ENCODE measurements at regions not wholly inside any gene's neighbourhood (a gene's known extent, or its start where the extent isn't known, plus 50 kb on each side); places are given as distances from the start of the nearest gene placed in this dataset.

- H3K36me3 Mint-ChIP-seq (ENCODE audit: low read depth): no peaks in the 10 kb centered on the region
- no peaks in the 10 kb centered on the region for H3K9me3 Mint-ChIP-seq (ENCODE audit: low read depth)
- peaks cover 7% of the 10 kb centered on the region for H3K4me1 Mint-ChIP-seq (ENCODE audit: low read depth)
- TF ChIP-seq CTCF (IDR thresholded peaks at IDR 0.05): no peak
- H3K27me3 Mint-ChIP-seq (ENCODE audit: low read depth): no peaks in the 10 kb centered on the region
- no peak for DNase-seq (ENCODE audit: low spot score)
- no peak overlapping the region for H3K27ac Mint-ChIP-seq (ENCODE audit: unreplicated experiment)
- no peak overlapping the region for H3K4me3 Mint-ChIP-seq (ENCODE audit: unreplicated experiment)
These were observed 283.2 kb upstream of the CLINT1 start for GRCh38 chr5:158142156-158142555.

- H3K4me1 Mint-ChIP-seq (ENCODE audit: low read depth): peaks cover 7% of the 10 kb centered on the region
- no peaks in the 10 kb centered on the region for H3K36me3 Mint-ChIP-seq (ENCODE audit: low read depth)
- H3K9me3 Mint-ChIP-seq (ENCODE audit: low read depth): no peaks in the 10 kb centered on the region
- DNase-seq (ENCODE audit: low spot score): no peak
- no peaks in the 10 kb centered on the region for H3K27me3 Mint-ChIP-seq (ENCODE audit: low read depth)
- no peak overlapping the region for H3K27ac Mint-ChIP-seq (ENCODE audit: unreplicated experiment)
- no peak for TF ChIP-seq CTCF (IDR thresholded peaks at IDR 0.05)
- no peak overlapping the region for H3K4me3 Mint-ChIP-seq (ENCODE audit: unreplicated experiment)
These were observed 281.3 kb upstream of the CLINT1 start for GRCh38 chr5:158140120-158140731.

GRCh38 chr5:158139161-158139560, 280.2 kb upstream of the CLINT1 start:
- Mint-ChIP-seq H3K9me3 (ENCODE audit: low read depth) (no peaks in the 10 kb centered on the region), H3K4me1 (ENCODE audit: low read depth) (peaks cover 7% of the 10 kb centered on the region), H3K27ac (ENCODE audit: unreplicated experiment) (no peak overlapping the region), H3K4me3 (ENCODE audit: unreplicated experiment) (no peak overlapping the region), H3K27me3 (ENCODE audit: low read depth) (no peaks in the 10 kb centered on the region), H3K36me3 (ENCODE audit: low read depth) (no peaks in the 10 kb centered on the region)
- TF ChIP-seq CTCF (IDR thresholded peaks at IDR 0.05): no peak
- DNase-seq (ENCODE audit: low spot score): no peak

- H3K27ac Mint-ChIP-seq (ENCODE audit: unreplicated experiment): no peak overlapping the region
- H3K4me1 Mint-ChIP-seq (ENCODE audit: low read depth): peaks cover 14% of the 10 kb centered on the region
- no peak for DNase-seq (ENCODE audit: low spot score)
- no peak for TF ChIP-seq CTCF (IDR thresholded peaks at IDR 0.05)
- no peaks in the 10 kb centered on the region for H3K9me3 Mint-ChIP-seq (ENCODE audit: low read depth)
- H3K27me3 Mint-ChIP-seq (ENCODE audit: low read depth): no peaks in the 10 kb centered on the region
- H3K4me3 Mint-ChIP-seq (ENCODE audit: unreplicated experiment): no peak overlapping the region
- no peaks in the 10 kb centered on the region for H3K36me3 Mint-ChIP-seq (ENCODE audit: low read depth)
These were observed 276.8 kb upstream of the CLINT1 start for GRCh38 chr5:158135682-158136179.

GRCh38 chr5:158133369-158133768, 274.4 kb upstream of the CLINT1 start:
- no peaks in the 10 kb centered on the region for H3K27me3 Mint-ChIP-seq (ENCODE audit: low read depth)
- DNase-seq (ENCODE audit: low spot score): no peak
- no peak for TF ChIP-seq CTCF (IDR thresholded peaks at IDR 0.05)
- H3K9me3 Mint-ChIP-seq (ENCODE audit: low read depth): no peaks in the 10 kb centered on the region
- H3K36me3 Mint-ChIP-seq (ENCODE audit: low read depth): no peaks in the 10 kb centered on the region
- H3K4me1 Mint-ChIP-seq (ENCODE audit: low read depth): peaks cover 7% of the 10 kb centered on the region
- H3K4me3 Mint-ChIP-seq (ENCODE audit: unreplicated experiment): no peak overlapping the region
- no peak overlapping the region for H3K27ac Mint-ChIP-seq (ENCODE audit: unreplicated experiment)
